ENCODE measurements at regions not wholly inside any gene's neighbourhood (a gene's known extent, or its start where the extent isn't known, plus 50 kb on each side); places are given as distances from the start of the nearest gene placed in this dataset.

DNA sequence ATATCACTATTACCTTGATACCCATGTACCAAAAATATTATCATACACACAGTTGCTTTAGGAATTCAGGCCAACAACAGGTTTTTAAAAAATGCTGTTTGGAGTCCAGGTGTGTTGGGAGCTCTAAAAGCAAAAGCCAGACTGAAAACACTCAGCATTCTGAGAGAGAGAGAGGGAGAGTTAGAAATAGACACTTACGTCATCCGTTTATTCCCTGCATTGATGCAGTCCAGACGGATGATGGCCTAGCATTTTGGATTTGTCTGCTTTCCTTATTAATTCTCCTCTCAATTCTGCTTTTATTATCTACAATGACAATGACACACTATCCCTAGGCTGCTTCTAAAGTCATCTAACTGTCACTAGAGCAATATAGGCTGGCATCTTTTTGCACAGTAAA, 358.3 kb upstream of the BOD1L1 start:
- Histone ChIP-seq H3K4me3 (ENCODE audit: low read depth in 1 of 2, low read length in 2 of 2) (no peak overlapping the region), H3K27ac (ENCODE audit: low read depth, low read length) (no peak overlapping the region), H3K4me1 (ENCODE audit: control insufficient read depth in 1 of 2, insufficient read depth in 2 of 2, low read length in 2 of 2) (peaks cover 23 to 38% of the 10 kb centered on the region in 2 donors), H3K36me3 (ENCODE audit: control insufficient read depth in 1 of 2, insufficient read depth in 2 of 2, low read length in 2 of 2) (no peaks in the 10 kb centered on the region), H3K9ac (ENCODE audit: low read depth in 1 of 2, low read length in 2 of 2) (no peak overlapping the region), H3K27me3 (ENCODE audit: control insufficient read depth in 1 of 2, insufficient read depth in 2 of 2, low read length in 2 of 2) (no peaks in the 10 kb centered on the region), H3K9me3 (ENCODE audit: control insufficient read depth in 1 of 2, low read length in 2 of 2) (no peaks in the 10 kb centered on the region)

DNA sequence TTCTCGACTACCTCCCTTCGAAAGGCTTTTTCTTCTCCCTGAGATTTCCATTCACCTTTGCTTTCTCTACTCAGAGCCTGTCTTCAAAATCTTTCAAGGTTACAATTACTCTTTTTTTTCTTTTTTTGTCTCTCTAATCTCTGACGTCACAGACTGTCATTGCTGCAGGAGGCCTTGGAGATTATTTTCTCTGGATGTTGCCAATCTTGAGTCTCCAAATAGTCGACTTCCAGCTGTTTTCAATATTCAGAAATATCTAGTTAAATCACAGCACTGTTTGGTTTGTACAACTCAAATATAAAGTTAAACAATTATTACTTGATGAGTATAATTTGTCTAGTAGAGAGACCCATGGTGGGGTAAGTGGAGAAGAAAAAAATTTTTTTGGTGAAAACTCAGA, 359.0 kb upstream of the BOD1L1 start:
- Histone ChIP-seq H3K4me1 (ENCODE audit: control insufficient read depth in 1 of 2, insufficient read depth in 2 of 2, low read length in 2 of 2) (peaks cover 21 to 37% of the 10 kb centered on the region in 2 donors), H3K4me3 (ENCODE audit: low read depth in 1 of 2, low read length in 2 of 2) (no peak overlapping the region), H3K27me3 (ENCODE audit: control insufficient read depth in 1 of 2, insufficient read depth in 2 of 2, low read length in 2 of 2) (no peaks in the 10 kb centered on the region), H3K36me3 (ENCODE audit: control insufficient read depth in 1 of 2, insufficient read depth in 2 of 2, low read length in 2 of 2) (no peaks in the 10 kb centered on the region), H3K27ac (ENCODE audit: low read depth, low read length) (no peak overlapping the region), H3K9ac (ENCODE audit: low read depth in 1 of 2, low read length in 2 of 2) (no peak overlapping the region), H3K9me3 (ENCODE audit: control insufficient read depth in 1 of 2, low read length in 2 of 2) (no peaks in the 10 kb centered on the region)

DNA sequence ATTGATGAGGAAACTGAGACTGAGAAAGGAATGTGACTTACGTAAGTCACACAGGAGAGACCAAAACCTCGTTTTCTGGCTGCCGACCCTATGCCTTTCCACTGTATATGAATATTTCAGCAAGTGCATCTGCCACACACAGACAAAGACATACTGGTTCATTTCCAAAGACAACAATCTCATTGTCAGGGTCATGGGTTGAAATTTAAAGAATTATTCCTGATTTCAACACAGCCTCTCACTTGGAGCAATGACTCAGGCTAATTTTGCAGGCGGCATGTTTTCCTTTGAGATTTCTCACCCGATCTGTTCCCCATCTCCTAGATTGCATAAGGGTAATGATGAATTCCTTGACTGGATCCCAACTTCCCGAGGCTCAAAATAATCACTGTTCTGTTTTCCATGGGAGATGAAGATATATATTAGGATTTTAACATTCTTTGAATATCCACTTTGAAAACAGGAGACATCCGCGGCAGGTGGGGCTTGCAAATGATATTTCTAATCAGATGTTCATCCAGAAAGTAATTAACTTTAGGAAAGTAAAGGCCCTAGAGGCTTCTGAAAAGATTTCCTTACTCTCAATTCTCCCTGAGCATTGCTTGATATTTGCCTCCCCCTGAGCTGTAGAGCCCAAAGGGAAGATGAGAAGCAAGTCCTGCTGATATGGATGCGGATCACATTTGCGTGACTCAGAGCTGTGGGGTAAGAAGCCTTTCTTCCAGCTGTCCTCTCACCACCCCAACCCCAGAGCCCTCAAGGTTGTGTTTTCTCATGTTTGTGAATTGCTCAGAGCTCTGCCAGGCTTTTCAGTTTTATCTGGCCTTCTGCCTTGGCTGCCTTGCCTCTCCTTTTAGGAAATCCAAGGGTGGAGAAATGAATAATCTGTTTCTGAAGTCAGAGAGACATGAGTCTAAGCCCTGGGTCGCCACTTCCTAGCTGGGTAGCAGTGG, 361.1 kb upstream of the BOD1L1 start:
- H3K27ac ChIP-seq (ENCODE audit: low read depth, low read length), result no peak overlapping the region

DNA sequence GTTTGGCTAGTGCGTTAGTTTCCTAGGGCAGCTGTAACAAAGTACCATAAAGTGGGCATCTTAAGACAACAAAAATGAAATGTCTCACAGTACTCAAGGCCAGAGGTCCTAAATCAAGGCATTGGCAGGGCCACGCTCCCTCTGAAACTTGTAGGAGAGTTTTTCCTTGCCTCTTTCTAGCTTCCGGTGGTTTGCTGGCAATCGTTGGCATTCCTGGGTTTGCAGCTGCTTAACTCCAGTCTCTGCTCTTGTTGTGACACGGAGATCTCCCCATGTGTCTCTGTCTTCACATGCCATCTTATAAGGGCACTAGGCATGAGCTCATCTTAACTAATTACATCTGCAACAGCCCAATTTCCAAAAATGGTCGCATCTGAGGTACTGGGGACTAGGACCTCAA, 362.0 kb upstream of the BOD1L1 start:
- Histone ChIP-seq H3K9me3 (ENCODE audit: control insufficient read depth in 1 of 2, low read length in 2 of 2) (no peaks in the 10 kb centered on the region), H3K4me1 (ENCODE audit: control insufficient read depth in 1 of 2, insufficient read depth in 2 of 2, low read length in 2 of 2) (peaks cover 13 to 21% of the 10 kb centered on the region in 2 donors), H3K27me3 (ENCODE audit: control insufficient read depth in 1 of 2, insufficient read depth in 2 of 2, low read length in 2 of 2) (no peaks in the 10 kb centered on the region), H3K4me3 (ENCODE audit: low read depth in 1 of 2, low read length in 2 of 2) (no peak overlapping the region), H3K27ac (ENCODE audit: low read depth, low read length) (no peak overlapping the region), H3K9ac (ENCODE audit: low read depth in 1 of 2, low read length in 2 of 2) (no peak overlapping the region), H3K36me3 (ENCODE audit: control insufficient read depth in 1 of 2, insufficient read depth in 2 of 2, low read length in 2 of 2) (no peaks in the 10 kb centered on the region)

More for the DNA sequence above, 361.1 kb upstream of the BOD1L1 start:
- H3K36me3 ChIP-seq (ENCODE audit: control insufficient read depth in 1 of 2, insufficient read depth in 2 of 2, low read length in 2 of 2), result no peaks in the 10 kb centered on the region
- H3K9me3 ChIP-seq (ENCODE audit: control insufficient read depth in 1 of 2, low read length in 2 of 2), result no peaks in the 10 kb centered on the region
- peaks cover 13 to 21% of the 10 kb centered on the region in 2 donors for H3K4me1 ChIP-seq (ENCODE audit: control insufficient read depth in 1 of 2, insufficient read depth in 2 of 2, low read length in 2 of 2)
- H3K9ac ChIP-seq (ENCODE audit: low read depth in 1 of 2, low read length in 2 of 2), result no peak overlapping the region
- H3K4me3 ChIP-seq (ENCODE audit: low read depth in 1 of 2, low read length in 2 of 2), result no peak overlapping the region
- H3K27me3 ChIP-seq (ENCODE audit: control insufficient read depth in 1 of 2, insufficient read depth in 2 of 2, low read length in 2 of 2), result no peaks in the 10 kb centered on the region

DNA sequence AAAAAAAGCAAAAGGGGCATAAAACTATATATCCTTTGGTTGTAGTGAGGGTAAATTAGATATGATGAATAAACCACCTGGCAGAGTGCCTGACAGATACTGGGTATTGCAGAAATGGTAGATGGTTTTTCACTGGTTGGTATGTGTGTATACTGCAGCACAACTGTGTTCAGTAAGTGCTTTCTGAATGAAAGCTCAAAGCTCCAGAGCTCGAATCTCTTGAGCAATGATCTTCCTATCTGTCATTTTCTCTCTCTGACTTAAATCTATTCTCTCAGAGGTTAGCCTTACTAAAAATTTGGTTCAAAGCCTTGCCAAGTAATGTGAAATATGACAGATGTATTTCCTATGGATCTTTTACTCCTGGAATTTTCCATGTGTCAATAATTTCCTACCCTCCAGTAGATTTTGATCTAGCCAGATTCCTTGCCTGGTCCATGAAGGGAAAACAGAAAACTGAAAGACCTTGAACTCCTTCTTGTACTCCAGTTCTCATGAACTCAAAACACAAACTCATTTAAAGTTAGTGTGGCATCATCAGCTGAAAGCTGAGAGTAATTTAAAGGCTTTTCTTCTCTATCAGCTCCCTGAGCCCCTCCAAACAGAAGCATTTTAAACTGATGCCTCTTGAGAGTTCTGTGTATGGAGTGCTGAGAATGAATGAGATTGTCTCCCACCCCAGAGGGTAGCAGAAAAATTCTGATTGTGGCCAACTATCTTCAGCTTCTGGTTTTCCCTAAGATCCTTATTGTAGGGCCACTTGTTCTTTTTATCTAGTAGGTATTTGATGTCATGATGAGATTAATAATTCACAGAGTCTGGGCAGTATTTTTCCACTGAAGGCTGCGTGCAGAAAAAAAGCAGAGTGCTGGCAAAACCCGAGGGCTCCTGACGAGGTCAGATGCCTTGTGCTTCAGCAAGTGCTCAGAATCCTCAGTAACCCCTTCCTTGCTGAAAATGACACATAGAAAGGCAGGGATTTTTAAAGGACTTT, 363.4 kb upstream of the BOD1L1 start:
- H3K27ac ChIP-seq (ENCODE audit: low read depth, low read length), result no peak overlapping the region
- no peaks in the 10 kb centered on the region for H3K36me3 ChIP-seq (ENCODE audit: control insufficient read depth in 1 of 2, insufficient read depth in 2 of 2, low read length in 2 of 2)
- H3K9ac ChIP-seq (ENCODE audit: low read depth in 1 of 2, low read length in 2 of 2), result no peak overlapping the region

DNA sequence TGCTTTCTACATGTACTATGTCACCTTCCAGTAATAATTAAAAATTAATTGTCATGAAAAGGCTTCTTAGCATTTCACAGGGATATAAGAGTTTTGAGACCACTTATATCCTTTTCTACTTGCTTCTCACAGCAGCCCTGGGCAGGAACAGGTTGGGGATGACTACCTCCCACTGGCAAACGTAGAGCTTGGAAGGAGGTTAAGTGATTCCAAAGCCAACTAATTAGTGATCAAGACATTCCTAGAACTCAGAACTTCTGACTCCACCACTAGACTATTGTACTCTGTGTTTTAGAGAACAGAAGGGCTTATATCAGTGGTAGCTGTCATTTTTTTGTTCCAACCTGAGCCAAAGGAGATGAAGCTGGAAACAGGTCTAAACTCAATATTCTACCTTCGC, 364.5 kb upstream of the BOD1L1 start:
- peaks cover 13 to 15% of the 10 kb centered on the region in 2 donors for H3K4me1 ChIP-seq (ENCODE audit: control insufficient read depth in 1 of 2, insufficient read depth in 2 of 2, low read length in 2 of 2)
- H3K27me3 ChIP-seq (ENCODE audit: control insufficient read depth in 1 of 2, insufficient read depth in 2 of 2, low read length in 2 of 2), result no peaks in the 10 kb centered on the region
- no peak overlapping the region for H3K9ac ChIP-seq (ENCODE audit: low read depth in 1 of 2, low read length in 2 of 2)
- H3K36me3 ChIP-seq (ENCODE audit: control insufficient read depth in 1 of 2, insufficient read depth in 2 of 2, low read length in 2 of 2), result no peaks in the 10 kb centered on the region
- no peak overlapping the region for H3K4me3 ChIP-seq (ENCODE audit: low read depth in 1 of 2, low read length in 2 of 2)
- H3K27ac ChIP-seq (ENCODE audit: low read depth, low read length), result no peak overlapping the region
- H3K9me3 ChIP-seq (ENCODE audit: control insufficient read depth in 1 of 2, low read length in 2 of 2), result no peaks in the 10 kb centered on the region

More for the DNA sequence above, 363.4 kb upstream of the BOD1L1 start:
- Histone ChIP-seq H3K4me1 (ENCODE audit: control insufficient read depth in 1 of 2, insufficient read depth in 2 of 2, low read length in 2 of 2) (peaks cover 13 to 15% of the 10 kb centered on the region in 2 donors), H3K27me3 (ENCODE audit: control insufficient read depth in 1 of 2, insufficient read depth in 2 of 2, low read length in 2 of 2) (no peaks in the 10 kb centered on the region), H3K4me3 (ENCODE audit: low read depth in 1 of 2, low read length in 2 of 2) (no peak overlapping the region), H3K9me3 (ENCODE audit: control insufficient read depth in 1 of 2, low read length in 2 of 2) (no peaks in the 10 kb centered on the region)

DNA sequence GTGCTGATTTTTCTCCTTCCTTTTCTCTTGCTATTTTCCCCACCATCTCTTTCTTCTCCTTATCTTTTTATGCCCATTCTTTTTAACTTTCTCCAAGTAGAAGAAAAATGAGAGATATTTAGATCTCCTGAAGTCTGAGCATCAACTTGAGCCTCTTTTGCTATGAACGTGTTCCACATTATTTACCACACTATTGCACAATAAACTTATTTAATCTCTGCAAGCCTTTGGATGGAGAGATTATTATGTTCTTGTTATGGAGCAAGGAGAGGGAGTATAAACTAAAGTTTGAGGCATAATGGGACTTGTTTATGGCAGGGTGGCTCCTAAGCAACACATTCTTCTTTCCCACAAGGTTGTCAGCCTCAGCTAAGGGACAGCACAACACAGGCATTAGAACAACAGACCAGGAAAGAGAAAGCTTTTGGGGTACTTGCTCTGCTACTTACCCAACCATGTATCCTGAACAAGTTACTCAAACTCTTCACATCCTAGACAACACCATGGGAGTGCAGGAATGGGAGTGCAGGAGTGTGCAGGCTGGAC, 365.5 kb upstream of the BOD1L1 start:
- Histone ChIP-seq H3K9me3 (ENCODE audit: control insufficient read depth in 1 of 2, low read length in 2 of 2) (no peaks in the 10 kb centered on the region), H3K27ac (ENCODE audit: low read depth, low read length) (no peak overlapping the region), H3K4me1 (ENCODE audit: control insufficient read depth in 1 of 2, insufficient read depth in 2 of 2, low read length in 2 of 2) (peaks cover 13 to 15% of the 10 kb centered on the region in 2 donors), H3K4me3 (ENCODE audit: low read depth in 1 of 2, low read length in 2 of 2) (no peak overlapping the region), H3K27me3 (ENCODE audit: control insufficient read depth in 1 of 2, insufficient read depth in 2 of 2, low read length in 2 of 2) (no peaks in the 10 kb centered on the region), H3K36me3 (ENCODE audit: control insufficient read depth in 1 of 2, insufficient read depth in 2 of 2, low read length in 2 of 2) (no peaks in the 10 kb centered on the region), H3K9ac (ENCODE audit: low read depth in 1 of 2, low read length in 2 of 2) (no peak overlapping the region)

DNA sequence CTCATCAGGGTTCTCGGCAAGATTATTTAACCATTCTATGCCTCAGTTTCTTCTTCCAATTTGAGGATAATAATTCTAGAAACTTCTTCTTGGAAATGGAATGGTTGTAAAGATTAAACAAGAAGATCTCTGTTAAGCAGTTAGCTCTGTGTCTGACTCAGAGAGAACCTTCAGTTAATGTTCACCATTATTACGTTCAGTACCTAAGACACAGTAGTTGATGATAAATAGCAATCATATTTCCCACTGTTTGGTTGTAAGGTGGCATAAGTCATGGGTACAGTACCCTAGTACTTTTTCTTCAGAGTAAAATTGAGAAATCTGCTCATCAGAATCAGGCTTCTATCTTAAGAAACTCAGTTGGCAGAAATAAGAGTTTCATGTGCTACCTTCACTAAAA, 366.5 kb upstream of the BOD1L1 start:
- Histone ChIP-seq H3K9me3 (ENCODE audit: control insufficient read depth in 1 of 2, low read length in 2 of 2) (no peaks in the 10 kb centered on the region), H3K4me1 (ENCODE audit: control insufficient read depth in 1 of 2, insufficient read depth in 2 of 2, low read length in 2 of 2) (peaks cover 13 to 15% of the 10 kb centered on the region in 2 donors), H3K36me3 (ENCODE audit: control insufficient read depth in 1 of 2, insufficient read depth in 2 of 2, low read length in 2 of 2) (no peaks in the 10 kb centered on the region), H3K27ac (ENCODE audit: low read depth, low read length) (no peak overlapping the region), H3K27me3 (ENCODE audit: control insufficient read depth in 1 of 2, insufficient read depth in 2 of 2, low read length in 2 of 2) (no peaks in the 10 kb centered on the region), H3K4me3 (ENCODE audit: low read depth in 1 of 2, low read length in 2 of 2) (no peak overlapping the region), H3K9ac (ENCODE audit: low read depth in 1 of 2, low read length in 2 of 2) (no peak overlapping the region)

DNA sequence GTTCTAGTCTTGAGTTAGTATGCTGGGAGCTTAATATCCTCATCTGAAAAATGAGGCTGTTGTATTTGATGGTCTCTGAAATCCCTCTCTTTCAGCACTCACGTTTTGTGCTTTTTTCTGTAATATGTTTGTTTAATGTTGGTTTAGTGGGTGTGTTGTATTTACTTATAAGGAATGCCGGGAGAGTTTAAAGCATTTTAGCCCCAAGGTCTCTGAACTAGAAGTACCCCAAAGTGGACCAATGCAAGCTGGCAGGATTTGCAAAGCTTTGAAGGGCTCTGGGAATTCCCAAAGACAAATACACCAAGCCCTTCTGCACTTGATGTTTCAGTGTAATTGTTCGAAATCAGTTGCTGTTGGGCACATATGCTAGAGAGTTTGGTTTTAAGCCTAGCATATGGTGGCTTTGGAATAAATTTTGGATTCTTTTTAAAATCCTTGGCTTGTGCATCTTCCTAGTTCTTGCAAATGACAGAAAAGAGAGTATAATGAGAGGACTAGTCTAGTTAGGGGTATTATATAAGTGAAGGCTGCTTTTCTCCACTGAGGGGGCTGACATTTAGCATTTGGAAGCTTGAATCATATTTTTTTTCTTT, 371.4 kb upstream of the BOD1L1 start:
- Histone ChIP-seq H3K4me1 (ENCODE audit: control insufficient read depth in 1 of 2, insufficient read depth in 2 of 2, low read length in 2 of 2) (no peaks in the 10 kb centered on the region), H3K27ac (ENCODE audit: low read depth, low read length) (no peak overlapping the region), H3K36me3 (ENCODE audit: control insufficient read depth in 1 of 2, insufficient read depth in 2 of 2, low read length in 2 of 2) (no peaks in the 10 kb centered on the region), H3K4me3 (ENCODE audit: low read depth in 1 of 2, low read length in 2 of 2) (no peak overlapping the region), H3K27me3 (ENCODE audit: control insufficient read depth in 1 of 2, insufficient read depth in 2 of 2, low read length in 2 of 2) (no peaks in the 10 kb centered on the region), H3K9me3 (ENCODE audit: control insufficient read depth in 1 of 2, low read length in 2 of 2) (peaks cover 9 to 15% of the 10 kb centered on the region in 2 donors), H3K9ac (ENCODE audit: low read depth in 1 of 2, low read length in 2 of 2) (no peak overlapping the region)

All from duodenal mucosa (tissue), 2 donors.